PFSK-1 (cell line): ENCODE measurements at regions not wholly inside any gene's neighbourhood (a gene's known extent, or its start where the extent isn't known, plus 50 kb on each side); places are given as distances from the start of the nearest gene placed in this dataset.

Experiments used
- FOXP2 ChIP-seq: optimal IDR thresholded peaks from 2 replicates; pipeline ENCODE3; 2011; ENCODE audit warnings: borderline replicate concordance, control low read depth, inconsistent platforms; ENCODE audit not compliant: insufficient read depth; ENCODE audit errors: extremely low read length, extremely low read depth
- POLR2AphosphoS5 ChIP-seq: IDR thresholded peaks from 2 replicates; pipeline ENCODE4 v1.6.1; 2012; ENCODE audit warnings: low read depth, mild to moderate bottlenecking, control low read depth, low read length, moderate library complexity
- SIN3A ChIP-seq: IDR thresholded peaks from 2 replicates; pipeline ENCODE4 v1.6.1; 2012; ENCODE audit warnings: mild to moderate bottlenecking, low read length, moderate library complexity, borderline replicate concordance; ENCODE audit not compliant: insufficient read depth
- TAF1 ChIP-seq: IDR thresholded peaks from 2 replicates; pipeline ENCODE4 v1.6.1; 2012; ENCODE audit warnings: low read length, control low read depth, borderline replicate concordance; ENCODE audit not compliant: insufficient read depth
- TF ChIP-seq, protein P1 (sequence below), 2 experiments: IDR thresholded peaks; 2 replicates each; pipeline versions ENCODE4 v1.6.1 to v1.8.0; 2011 to 2012; ENCODE audit warnings: low read depth in 2 of 2, low read length in 2 of 2, control low read depth in 1 of 2, inconsistent platforms in 1 of 2, mild to moderate bottlenecking in 1 of 2, moderate library complexity in 1 of 2; ENCODE audit not compliant: insufficient read depth in 1 of 2

DNA sequence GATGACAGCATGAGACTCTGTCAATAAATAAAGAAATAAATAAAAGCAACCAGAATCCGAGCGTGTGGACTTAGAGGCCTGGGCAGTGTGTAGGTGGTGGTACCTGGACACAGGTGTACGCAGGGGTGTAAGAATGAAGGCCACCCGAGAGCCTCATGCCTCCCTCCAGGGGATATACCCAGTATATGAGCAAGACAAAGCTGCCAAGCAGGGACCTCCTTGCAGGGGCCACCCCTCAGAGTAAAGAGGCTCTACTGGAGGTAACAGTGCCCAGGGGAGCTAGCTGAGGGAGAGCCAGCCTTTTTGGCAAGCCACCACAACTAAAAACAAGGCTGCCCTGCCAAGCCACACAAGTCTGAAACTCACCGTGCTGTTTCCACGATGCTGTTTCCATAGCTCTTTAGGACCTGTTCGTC, 179.2 kb upstream of the RAB4A start:
- TF ChIP-seq SIN3A (no peak), FOXP2 (no peak), POLR2AphosphoS5 (no peak), TAF1 (no peak)
- TF ChIP-seq, protein P1, sequence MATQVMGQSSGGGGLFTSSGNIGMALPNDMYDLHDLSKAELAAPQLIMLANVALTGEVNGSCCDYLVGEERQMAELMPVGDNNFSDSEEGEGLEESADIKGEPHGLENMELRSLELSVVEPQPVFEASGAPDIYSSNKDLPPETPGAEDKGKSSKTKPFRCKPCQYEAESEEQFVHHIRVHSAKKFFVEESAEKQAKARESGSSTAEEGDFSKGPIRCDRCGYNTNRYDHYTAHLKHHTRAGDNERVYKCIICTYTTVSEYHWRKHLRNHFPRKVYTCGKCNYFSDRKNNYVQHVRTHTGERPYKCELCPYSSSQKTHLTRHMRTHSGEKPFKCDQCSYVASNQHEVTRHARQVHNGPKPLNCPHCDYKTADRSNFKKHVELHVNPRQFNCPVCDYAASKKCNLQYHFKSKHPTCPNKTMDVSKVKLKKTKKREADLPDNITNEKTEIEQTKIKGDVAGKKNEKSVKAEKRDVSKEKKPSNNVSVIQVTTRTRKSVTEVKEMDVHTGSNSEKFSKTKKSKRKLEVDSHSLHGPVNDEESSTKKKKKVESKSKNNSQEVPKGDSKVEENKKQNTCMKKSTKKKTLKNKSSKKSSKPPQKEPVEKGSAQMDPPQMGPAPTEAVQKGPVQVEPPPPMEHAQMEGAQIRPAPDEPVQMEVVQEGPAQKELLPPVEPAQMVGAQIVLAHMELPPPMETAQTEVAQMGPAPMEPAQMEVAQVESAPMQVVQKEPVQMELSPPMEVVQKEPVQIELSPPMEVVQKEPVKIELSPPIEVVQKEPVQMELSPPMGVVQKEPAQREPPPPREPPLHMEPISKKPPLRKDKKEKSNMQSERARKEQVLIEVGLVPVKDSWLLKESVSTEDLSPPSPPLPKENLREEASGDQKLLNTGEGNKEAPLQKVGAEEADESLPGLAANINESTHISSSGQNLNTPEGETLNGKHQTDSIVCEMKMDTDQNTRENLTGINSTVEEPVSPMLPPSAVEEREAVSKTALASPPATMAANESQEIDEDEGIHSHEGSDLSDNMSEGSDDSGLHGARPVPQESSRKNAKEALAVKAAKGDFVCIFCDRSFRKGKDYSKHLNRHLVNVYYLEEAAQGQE (IDR thresholded peaks at IDR 0.05; ENCODE audit: insufficient read depth in 1 of 2, low read depth in 2 of 2, low read length in 2 of 2): no peak

DNA sequence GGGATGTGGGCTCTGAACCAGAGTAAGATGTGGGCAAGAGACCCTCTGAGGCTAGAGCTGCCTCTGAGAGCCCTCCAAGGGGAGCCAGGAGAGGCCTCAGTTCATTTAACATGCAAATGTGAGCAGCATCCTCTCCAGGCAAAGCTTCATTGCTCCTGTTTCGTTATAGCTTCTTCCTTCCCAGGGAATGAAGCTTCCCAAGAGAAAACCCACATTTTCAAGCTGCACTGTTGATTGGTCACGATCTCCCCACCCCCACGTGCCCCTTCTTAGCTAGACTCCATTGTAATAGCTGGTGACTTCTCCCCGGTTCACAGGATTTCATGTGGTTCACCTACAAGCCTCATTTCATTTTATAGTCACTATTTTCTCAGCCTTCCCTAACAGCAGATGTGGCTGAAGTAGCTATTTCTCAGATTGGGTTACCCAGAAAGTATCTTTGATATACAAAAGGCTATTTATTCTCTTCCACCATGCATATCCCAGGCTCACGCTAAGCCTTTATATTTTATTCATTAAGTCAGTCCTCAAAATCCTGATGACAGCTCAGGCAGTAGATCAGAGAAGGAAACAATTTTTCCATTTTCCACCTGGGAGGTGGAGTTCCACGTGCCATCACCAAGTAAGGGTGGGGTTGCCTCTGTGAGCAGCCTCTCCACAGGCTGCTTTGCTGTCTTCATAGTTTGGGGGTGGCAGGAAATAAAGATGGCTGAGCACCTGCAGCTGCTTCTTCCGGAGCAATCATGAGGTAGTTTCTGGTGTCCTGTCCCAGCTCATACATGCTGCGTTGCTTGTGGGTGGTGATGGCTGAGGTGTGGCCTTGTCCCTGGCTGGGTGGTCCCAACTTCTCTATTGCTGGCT, 178.3 kb upstream of the RAB4A start:
- TF ChIP-seq, protein P1 (IDR thresholded peaks at IDR 0.05; ENCODE audit: insufficient read depth in 1 of 2, low read depth in 2 of 2, low read length in 2 of 2): no peak
- no peak for TF ChIP-seq TAF1
- TF ChIP-seq SIN3A: no peak
- TF ChIP-seq FOXP2: no peak
- TF ChIP-seq POLR2AphosphoS5: no peak

DNA sequence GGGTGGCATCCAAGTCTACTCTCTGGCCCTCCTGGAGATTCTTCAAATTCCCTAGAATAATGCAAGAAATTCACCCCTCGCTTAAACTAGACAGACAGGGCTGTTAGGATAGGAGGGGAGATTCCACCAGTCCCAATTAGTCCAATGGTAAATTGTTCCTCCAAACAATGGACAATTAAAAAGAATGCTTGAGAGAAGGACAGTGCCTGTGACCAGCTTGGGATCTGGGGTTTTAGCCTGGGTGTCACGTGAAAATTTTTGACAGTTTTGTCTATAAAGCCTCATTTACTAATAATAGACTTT, 177.7 kb upstream of the RAB4A start:
- no peak for TF ChIP-seq FOXP2
- no peak for TF ChIP-seq TAF1
- no peak for TF ChIP-seq POLR2AphosphoS5
- no peak for TF ChIP-seq SIN3A
- TF ChIP-seq, protein P1 (IDR thresholded peaks at IDR 0.05; ENCODE audit: insufficient read depth in 1 of 2, low read depth in 2 of 2, low read length in 2 of 2): no peak

DNA sequence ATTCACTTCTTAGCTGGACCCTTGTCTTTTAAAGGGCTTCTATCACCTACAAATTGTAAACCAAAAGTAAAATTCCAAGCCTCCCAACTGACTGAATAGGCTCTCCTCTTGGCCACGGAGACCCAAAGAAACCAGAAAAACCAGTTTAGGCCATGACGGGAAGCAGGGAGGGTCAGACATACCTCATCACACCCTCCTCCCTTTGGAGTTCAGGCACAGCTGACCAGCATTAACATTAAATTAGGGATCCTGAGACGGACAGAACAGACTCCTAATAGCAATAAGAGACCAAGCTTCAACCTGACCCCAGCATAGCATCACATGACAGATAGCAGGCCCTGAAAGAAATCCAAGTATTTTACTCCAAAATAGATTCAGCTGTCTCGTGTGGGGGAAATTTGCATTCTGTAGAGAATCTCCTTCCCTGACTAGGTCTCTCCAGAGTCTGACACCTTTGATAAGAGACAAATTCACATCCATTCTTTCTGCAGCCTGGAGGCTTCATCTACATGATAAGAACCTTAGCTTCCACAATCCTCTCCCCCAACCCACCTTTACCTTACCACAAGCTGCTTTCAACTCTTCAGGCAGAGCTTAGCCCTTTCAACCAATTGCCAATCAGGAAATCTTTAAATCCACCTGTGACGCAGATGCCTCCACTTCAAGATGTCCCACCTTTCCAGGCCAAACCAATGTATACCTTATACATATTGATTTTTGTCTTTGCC, 177.1 kb upstream of the RAB4A start:
- TF ChIP-seq TAF1: no peak
- TF ChIP-seq FOXP2: no peak
- TF ChIP-seq, protein P1 (IDR thresholded peaks at IDR 0.05; ENCODE audit: insufficient read depth in 1 of 2, low read depth in 2 of 2, low read length in 2 of 2): no peak
- no peak for TF ChIP-seq POLR2AphosphoS5
- TF ChIP-seq SIN3A: no peak
